ENCODE measurements at regions not wholly inside any gene's neighbourhood (a gene's known extent, or its start where the extent isn't known, plus 50 kb on each side); places are given as distances from the start of the nearest gene placed in this dataset.

GRCh38 chr13:53158201-53158600 is 129.6 kb downstream of the OLFM4 start:
- Histone ChIP-seq H3K9me3 (replicated peaks; ENCODE audit: control insufficient read depth, insufficient read depth, low read length) (no peaks in the 10 kb centered on the region), H3K4me2 (ENCODE audit: insufficient read depth, low read length) (no peak overlapping the region), H3K27ac (ENCODE audit: insufficient read depth, low read depth, low read length) (no peak overlapping the region), H3K36me3 (ENCODE audit: control insufficient read depth in 2 of 2, extremely low read depth in 1 of 2, insufficient read depth in 2 of 2, low read length in 2 of 2) (no peaks in the 10 kb centered on the region), H3K27me3 (ENCODE audit: control insufficient read depth in 2 of 2, insufficient read depth in 2 of 2, low read length in 2 of 2) (no peaks in the 10 kb centered on the region), H3K9ac (replicated peaks; ENCODE audit: extremely low read depth, insufficient read depth, low read length) (no peak overlapping the region), H3K79me2 (ENCODE audit: control insufficient read depth, insufficient read depth, low read length) (no peaks in the 10 kb centered on the region), H3K4me3 (replicated peaks in 1 of 3; ENCODE audit: insufficient read depth in 1 of 3, low read depth in 1 of 3, low read length in 3 of 3) (no peak overlapping the region), H3K9me1 (replicated peaks; ENCODE audit: control insufficient read depth, extremely low read depth, insufficient read depth, low read length) (no peaks in the 10 kb centered on the region), H4K20me1 (replicated peaks; ENCODE audit: control insufficient read depth, extremely low read depth, insufficient read depth, low read length) (no peaks in the 10 kb centered on the region), H2AFZ (ENCODE audit: low read depth, low read length) (no peak overlapping the region), H3K4me1 (ENCODE audit: control insufficient read depth, extremely low read depth, insufficient read depth, low read length) (no peaks in the 10 kb centered on the region)
- no TSS peak for BruUV-seq (replicated peaks)
- dilution Hi-C loops (cut with MboI; ENCODE audit: extremely low pct_ligation_motif_present, low sequenced_read_pairs) (no loop called here), intact Hi-C loops (cut with micrococcal nuclease) (no loop called here)
- DNase-seq (ENCODE audit: low read depth, low spot score) (no peak), FAIRE-seq (no peak)
- ChIA-PET POLR2A (no interaction called here), CTCF (no interaction called here)
- TF ChIP-seq POLR2AphosphoS5 (IDR thresholded peaks at IDR 0.05; ENCODE audit: insufficient read depth, low read depth, low read length), result no peak
- no peak for TF ChIP-seq FOS (IDR thresholded peaks at IDR 0.05; ENCODE audit: borderline replicate concordance, insufficient read depth, low read length)
- TF ChIP-seq EZH2 (IDR thresholded peaks at IDR 0.05; ENCODE audit: borderline replicate concordance, low read depth, low read length, severe bottlenecking), result no peak
- no peak for TF ChIP-seq MYC (IDR thresholded peaks at IDR 0.05; ENCODE audit: low read depth, low read length)
- TF ChIP-seq POLR2A (IDR thresholded peaks at IDR 0.05; ENCODE audit: low read depth, low read length), result no peak
- no peak for TF ChIP-seq CTCF (IDR thresholded peaks at IDR 0.05; ENCODE audit: extremely low read depth in 1 of 2, insufficient read depth in 1 of 2, low read depth in 1 of 2, low read length in 2 of 2)
- TF ChIP-seq JUN (IDR thresholded peaks at IDR 0.05; ENCODE audit: borderline replicate concordance, insufficient read depth, insufficient read length, low read depth), result no peak
- no peak for TF ChIP-seq GATA2 (IDR thresholded peaks at IDR 0.05; ENCODE audit: insufficient read depth, insufficient read length, low read depth, low read length)
- no peak for TF ChIP-seq MAX (IDR thresholded peaks at IDR 0.05; ENCODE audit: insufficient read depth, insufficient read length)
